Endothelial cell of hepatic sinusoid (primary cell): ENCODE measurements at regions not wholly inside any gene's neighbourhood (a gene's known extent, or its start where the extent isn't known, plus 50 kb on each side); places are given as distances from the start of the nearest gene placed in this dataset.
"Not testable (repeated sequence)": the region's sequence is repeated elsewhere in the genome, so short reads cannot be mapped to it uniquely, and the experiment has no call there.

Source experiments
- in situ Hi-C: cut with HindIII; loops from 2 replicates; pipeline ENCODE4 v1.10.0; 2017; ENCODE audit warnings: low sequenced_read_pairs

DNA sequence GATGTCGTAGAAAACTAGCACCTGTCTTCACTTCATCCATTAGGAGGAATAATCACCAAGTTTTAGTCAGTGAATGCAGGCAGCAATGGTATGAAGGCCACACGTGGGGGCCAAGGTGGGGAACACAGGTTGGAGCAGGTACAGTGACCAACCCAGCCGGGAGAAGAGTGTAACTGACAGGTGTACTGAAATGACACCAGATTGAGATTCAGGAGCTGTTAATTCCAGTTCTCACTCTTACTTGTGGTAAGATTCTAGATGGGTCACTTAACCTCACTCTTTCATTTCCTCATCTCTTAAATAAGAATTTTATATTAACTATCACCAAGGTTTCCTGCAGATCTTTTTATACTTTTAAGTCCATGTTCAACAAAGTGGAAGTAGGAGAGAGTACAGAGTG lies 206.2 kb upstream of the PTBP2 start:
- in situ Hi-C loops = no loop called here

DNA sequence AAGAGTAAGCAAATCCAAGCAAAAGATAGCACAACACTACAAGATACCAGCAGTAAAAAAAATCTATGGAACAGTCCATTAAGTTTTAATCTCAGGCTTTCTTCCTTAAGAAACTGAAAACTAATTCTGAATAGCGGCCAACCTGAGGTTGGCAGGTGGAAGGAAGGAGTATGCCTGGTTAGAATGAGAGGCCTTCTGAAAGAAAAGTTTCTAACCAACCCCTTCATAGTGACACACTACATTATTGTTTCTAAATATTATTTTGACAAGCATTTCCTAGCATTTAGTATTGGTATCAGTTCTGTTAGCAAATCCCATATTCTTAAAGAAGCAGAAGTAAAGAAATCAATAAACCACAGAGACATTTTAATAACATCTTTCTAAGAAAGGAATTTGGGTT lies 205.7 kb upstream of the PTBP2 start:
- in situ Hi-C loops = no loop called here

- in situ Hi-C loops = no loop called here
These were observed 201.6 kb upstream of the PTBP2 start for GRCh38 chr1:96519851-96520578.

GRCh38 chr1:96520579-96520947 lies 201.0 kb upstream of the PTBP2 start:
- in situ Hi-C loops = no loop called here

GRCh38 chr1:96521010-96521409 lies 200.6 kb upstream of the PTBP2 start:
- in situ Hi-C loops = no loop called here

- in situ Hi-C loops = no loop called here
These were observed 199.4 kb upstream of the PTBP2 start for GRCh38 chr1:96521994-96522760.

DNA sequence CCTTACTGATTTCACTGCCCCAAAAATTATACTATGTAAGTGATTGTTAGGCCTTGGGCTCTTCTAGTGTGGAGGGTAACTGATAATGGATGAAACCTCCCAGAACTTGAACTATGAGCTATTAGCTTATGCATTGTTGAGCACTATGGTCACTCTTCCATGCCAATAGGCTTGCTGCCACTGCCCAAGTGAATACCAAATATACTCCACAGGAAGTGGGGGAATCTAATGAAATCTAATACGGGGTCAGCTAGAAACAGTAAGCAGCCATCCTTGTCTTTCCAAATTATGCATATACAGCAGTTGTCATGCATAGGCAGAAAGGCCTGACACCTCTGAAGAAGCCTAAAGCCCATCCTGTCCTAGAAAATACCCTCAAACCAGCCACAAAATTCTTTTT lies 198.7 kb upstream of the PTBP2 start:
- in situ Hi-C loops = no loop called here

DNA sequence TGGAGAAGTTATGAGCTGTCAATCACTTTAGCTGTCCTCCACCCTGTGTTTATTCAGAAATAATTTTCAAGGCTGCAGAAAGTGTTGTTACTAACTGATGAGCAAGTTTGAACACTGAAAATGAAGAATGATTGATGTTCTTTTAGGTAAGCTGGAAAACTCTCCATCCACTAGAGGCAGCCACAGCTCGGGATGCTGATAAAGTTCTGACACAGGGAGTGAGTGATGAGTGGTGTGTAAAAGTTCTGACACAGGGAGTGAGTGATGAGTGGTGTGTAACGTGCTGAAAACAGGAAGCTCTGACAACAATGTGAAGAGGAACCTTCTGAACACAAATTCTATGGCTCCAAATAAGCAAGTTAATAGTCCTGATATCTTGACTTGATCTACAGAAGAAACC lies 197.5 kb upstream of the PTBP2 start:
- in situ Hi-C loops = no loop called here

GRCh38 chr1:96525657-96526557 lies 195.7 kb upstream of the PTBP2 start:
- in situ Hi-C loops = no loop called here

DNA sequence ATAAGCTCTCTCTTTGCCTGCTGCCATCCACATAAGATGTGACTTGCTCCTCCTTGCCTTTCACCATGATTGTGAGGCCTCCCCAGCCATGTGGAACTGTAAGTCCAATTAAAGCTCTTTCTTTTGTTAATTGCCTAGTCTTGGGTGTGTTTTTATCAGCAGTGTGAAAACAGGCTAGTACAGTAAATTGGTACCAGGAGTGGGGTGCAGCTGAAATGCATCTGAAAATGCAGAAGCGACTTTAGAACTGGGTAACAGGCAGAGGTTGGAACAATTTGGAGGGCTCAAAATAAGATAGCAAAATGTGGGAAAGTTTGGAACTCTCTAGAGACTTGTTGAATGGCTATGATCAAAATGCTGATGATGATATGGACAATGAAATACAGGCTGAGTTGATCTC lies 192.9 kb upstream of the PTBP2 start:
- in situ Hi-C loops = not testable (repeated sequence)

- in situ Hi-C loops = no loop called here
These were observed 187.8 kb upstream of the PTBP2 start for GRCh38 chr1:96533820-96534219.

GRCh38 chr1:96536581-96536980 lies 185.0 kb upstream of the PTBP2 start:
- in situ Hi-C loops = no loop called here

DNA sequence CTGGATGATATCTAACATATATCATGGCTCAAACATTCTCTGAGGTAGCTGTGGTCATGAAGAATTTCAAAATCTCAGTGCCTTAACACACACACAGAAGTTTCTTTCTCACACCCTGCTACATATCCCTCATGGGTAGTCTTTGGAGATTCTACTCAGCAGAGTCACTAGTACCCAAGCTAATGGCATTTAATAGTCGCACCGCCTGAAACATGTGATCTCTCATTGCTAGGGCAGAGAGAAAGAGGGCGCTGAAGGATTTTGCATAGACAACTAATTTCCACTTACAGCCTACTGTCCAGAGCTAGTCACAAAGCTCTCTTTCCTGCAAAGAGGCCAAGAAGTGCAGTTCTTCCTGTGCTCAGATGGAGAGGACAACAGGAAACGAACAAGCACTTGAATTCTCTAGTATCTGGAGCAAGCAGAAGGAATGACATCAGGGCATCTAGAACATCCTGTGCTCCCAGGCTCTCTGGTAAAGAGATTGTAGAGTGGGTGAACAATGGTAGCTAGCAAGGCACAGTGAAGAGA lies 183.4 kb upstream of the PTBP2 start:
- in situ Hi-C loops = no loop called here

DNA sequence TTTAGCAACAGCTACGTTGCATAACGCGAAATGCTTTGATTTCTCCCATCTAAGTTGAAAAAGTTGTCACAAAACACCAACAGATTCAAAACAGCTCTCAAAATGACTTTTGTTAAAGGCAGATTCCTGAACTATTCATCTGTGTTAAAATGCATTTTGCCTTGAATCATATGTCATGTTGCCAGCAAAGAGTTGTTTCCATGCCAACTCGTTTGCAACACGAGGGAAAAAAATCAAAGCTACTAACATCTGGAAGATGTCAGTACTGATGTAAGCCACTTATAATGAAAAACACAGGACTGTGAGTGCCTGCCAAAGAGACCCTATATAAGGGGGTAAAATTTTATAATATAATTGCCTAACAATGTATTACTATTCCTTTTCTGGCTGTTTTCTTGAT lies 182.7 kb upstream of the PTBP2 start:
- in situ Hi-C loops = no loop called here

DNA sequence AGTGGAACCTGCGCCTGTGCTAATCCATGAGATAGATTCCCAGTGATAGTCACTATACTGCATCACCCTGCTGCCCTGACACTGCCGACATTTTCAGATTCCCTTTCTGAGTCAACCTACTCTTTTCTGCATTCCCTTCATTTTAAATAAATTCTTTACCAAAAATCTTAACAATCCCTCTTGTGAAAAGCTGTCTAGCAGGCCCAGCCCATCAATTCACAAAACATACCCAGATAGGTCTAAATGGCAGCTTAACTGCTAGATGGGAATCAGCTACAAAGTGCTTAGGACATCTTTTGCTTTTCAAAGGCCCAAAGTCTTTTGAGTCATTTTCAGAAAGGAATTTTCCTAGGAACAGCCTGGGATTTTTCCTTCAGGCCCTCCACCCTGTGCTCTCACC lies 180.1 kb upstream of the PTBP2 start:
- in situ Hi-C loops = no loop called here

- in situ Hi-C loops = no loop called here
These were observed 177.3 kb upstream of the PTBP2 start for GRCh38 chr1:96544051-96544830.

DNA sequence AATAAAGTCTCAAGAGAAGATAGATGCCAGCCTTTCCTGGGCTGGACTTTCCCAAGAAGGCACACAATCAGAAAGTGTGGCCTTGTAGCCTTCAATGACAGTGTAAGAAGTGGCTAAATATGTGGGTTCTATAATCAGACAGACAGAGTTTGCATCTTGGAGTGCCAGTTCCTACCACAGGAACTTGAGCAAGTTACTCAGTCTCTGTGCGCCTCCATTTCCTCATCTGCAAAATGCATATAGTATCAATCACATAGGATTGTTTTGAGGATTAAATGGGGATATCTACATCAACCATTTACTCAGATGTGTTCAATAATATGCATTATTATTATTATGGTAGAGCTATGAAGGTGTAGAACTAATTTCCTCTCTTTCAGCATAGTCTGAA lies 176.8 kb upstream of the PTBP2 start:
- in situ Hi-C loops = no loop called here

DNA sequence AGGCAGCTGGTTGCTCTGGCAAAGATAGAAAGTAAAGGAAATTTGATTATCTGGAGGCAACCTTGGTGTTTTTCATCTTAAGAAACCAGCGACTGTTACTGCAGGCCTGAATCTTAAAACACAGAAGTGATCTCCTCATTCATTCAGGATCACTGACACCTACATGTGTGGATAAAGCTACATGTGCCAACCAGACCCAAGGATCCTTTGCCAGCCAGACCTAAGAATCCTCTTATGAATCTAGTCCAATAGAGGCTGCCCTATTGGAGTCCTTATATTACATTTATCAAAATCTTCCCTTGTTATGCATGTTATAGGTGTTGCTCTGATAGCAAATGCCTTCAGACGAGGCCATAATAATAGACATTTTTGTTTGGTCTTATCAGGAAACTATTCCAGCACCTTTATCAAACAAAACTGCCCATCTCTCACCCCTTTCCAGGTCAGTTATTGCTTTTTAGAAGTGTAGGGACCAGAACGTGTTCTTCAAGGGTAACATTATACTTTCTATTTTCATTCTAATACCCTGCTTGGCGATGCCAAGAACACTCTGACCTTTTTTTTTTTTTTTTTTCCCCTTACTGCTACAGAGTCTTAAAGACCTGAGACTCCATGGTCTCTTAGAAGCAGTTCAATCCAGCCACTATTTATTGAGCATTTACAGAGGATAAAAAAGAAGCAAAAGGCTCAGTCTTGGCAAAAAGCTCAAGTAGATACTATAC lies 175.5 kb upstream of the PTBP2 start:
- in situ Hi-C loops = no loop called here

DNA sequence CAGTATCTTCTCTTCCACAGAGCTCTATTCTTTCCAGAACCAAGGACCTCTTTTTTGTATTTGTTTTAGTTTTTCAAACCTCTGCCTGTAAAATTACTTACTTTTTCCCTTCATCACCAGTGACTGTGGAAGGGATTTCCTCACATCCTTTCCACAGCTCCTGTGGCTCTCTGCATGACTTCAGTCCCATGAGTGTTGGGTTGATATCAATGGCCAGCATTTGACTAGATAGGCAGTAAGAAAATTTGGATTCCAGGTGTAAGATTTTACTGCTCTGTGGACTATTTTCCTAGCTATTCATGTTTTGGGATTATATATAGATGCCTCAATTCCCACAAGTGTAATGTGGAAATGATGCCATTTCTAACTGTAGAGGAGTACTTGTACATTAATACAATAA lies 171.5 kb upstream of the PTBP2 start:
- in situ Hi-C loops = no loop called here

DNA sequence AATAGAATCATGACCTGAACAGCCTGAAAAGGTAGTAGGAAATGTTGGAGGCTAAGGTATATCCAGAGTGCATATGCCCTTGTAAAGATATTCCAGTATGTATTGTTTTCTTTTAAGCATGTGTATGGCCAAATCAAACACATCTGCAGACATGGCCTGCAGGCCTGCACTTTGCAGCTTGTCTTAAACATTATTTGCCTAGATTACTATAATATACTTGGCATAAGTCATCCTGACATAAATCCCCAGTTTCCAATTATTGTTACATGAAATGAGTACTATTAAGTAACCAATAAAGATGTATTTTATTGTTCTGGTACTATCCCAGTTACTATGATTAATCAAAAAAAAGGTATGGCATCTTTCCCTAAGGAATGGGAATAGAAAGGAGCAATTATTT lies 169.1 kb upstream of the PTBP2 start:
- in situ Hi-C loops = no loop called here
